CD8-positive, alpha-beta memory T cell (primary cell): ENCODE measurements at regions not wholly inside any gene's neighbourhood (a gene's known extent, or its start where the extent isn't known, plus 50 kb on each side); places are given as distances from the start of the nearest gene placed in this dataset.
"Not testable (repeated sequence)": the region's sequence is repeated elsewhere in the genome, so short reads cannot be mapped to it uniquely, and the experiment has no call there.

Experiments used
- CTCF ChIA-PET: fragments of 350-600 bp; sonication (Branson Sonifier 250); formaldehyde crosslinking; loops from one replicate; lab custom pipeline; 2021; ENCODE audit warnings: antibody characterized with exemption; lab: Charles Lee
- POLR2A ChIA-PET: fragments of 350-600 bp; sonication (Branson Sonifier 250); formaldehyde crosslinking; loops from one replicate; lab custom pipeline; 2021; ENCODE audit warnings: antibody characterized with exemption; lab: Charles Lee
- DNase-seq, 5 donors: peaks; one replicate each; pipeline versions ENCODE4 v3.0.0 to v3.0.0-alpha.2; 2020 to 2022; ENCODE audit warnings: mixed read lengths in 1 of 5
- H3K27ac ChIP-seq: one replicate; pipeline ENCODE4 v1.7.0; 2013; ENCODE audit warnings: low read depth, mild to moderate bottlenecking, low read length, moderate library complexity
- H3K27me3 ChIP-seq: 2 replicates; pipeline ENCODE4 v1.7.0; 2013; ENCODE audit warnings: low read length, mild to moderate bottlenecking; ENCODE audit not compliant: insufficient read depth, poor library complexity, severe bottlenecking
- H3K36me3 ChIP-seq: 2 replicates; pipeline ENCODE4 v1.7.0; 2013; ENCODE audit warnings: mild to moderate bottlenecking, low read length, moderate library complexity; ENCODE audit not compliant: insufficient read depth
- H3K4me1 ChIP-seq: 2 replicates; pipeline ENCODE4 v1.7.0; 2013; ENCODE audit warnings: mild to moderate bottlenecking, low read length, moderate library complexity; ENCODE audit not compliant: insufficient read depth
- H3K4me3 ChIP-seq: 2 replicates; pipeline ENCODE4 v1.7.0; 2013; ENCODE audit warnings: mild to moderate bottlenecking, low read length
- H3K9me3 ChIP-seq: 2 replicates; pipeline ENCODE4 v1.7.0; 2013; ENCODE audit warnings: mild to moderate bottlenecking, low read length
- H3K27ac Mint-ChIP-seq, 8 donors: one replicate each; pipeline ENCODE4 v1.8.0; 2020 to 2021; ENCODE audit warnings: mixed read lengths in 8 of 8, mild to moderate bottlenecking in 6 of 8, inconsistent platforms in 3 of 8, moderate library complexity in 3 of 8
- H3K27me3 Mint-ChIP-seq, 2 donors: one replicate each; pipeline ENCODE4 v1.8.0; 2020 to 2021; ENCODE audit warnings: mixed read lengths in 2 of 2, mild to moderate bottlenecking in 1 of 2, moderate library complexity in 1 of 2
- H3K36me3 Mint-ChIP-seq, 3 donors: one replicate each; pipeline ENCODE4 v1.8.0; 2020 to 2021; ENCODE audit warnings: mixed read lengths in 3 of 3, inconsistent platforms in 1 of 3, mild to moderate bottlenecking in 1 of 3
- H3K4me1 Mint-ChIP-seq, 3 donors: one replicate each; pipeline ENCODE4 v1.8.0; 2020 to 2021; ENCODE audit warnings: mixed read lengths in 3 of 3, inconsistent platforms in 1 of 3, mild to moderate bottlenecking in 1 of 3
- H3K4me3 Mint-ChIP-seq, 7 donors: one replicate each; pipeline ENCODE4 v1.8.0; 2020 to 2021; ENCODE audit warnings: mixed read lengths in 7 of 7, mild to moderate bottlenecking in 6 of 7, moderate library complexity in 4 of 7, inconsistent platforms in 2 of 7
- H3K9me3 Mint-ChIP-seq, 5 donors: one replicate each; pipeline ENCODE4 v1.8.0; 2020 to 2022; ENCODE audit warnings: mixed read lengths in 5 of 5, mild to moderate bottlenecking in 3 of 5, moderate library complexity in 2 of 5, inconsistent platforms in 1 of 5

DNA sequence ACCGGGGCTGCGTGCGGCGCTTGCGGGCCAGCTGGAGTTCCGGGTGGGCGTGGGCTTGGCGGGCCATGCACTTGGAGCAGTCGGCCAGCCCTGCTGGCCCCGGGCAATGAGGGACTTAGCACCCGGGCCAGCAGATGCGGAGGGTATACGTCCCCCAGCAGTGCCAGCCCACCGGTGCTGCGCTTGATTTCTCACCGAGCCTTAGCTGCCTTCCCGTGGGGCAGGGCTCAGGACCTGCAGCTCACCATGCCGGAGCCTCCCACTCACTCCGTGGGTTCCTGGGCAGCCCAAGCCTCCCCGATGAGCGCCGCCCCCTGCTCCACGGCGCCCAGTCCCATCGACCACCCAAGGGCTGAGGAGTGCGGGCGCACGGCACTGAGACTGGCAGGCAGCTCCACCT is 51.4 kb upstream of the INPP4B start:
- DNase-seq, H3K27me3 Mint-ChIP-seq, CTCF ChIA-PET, H3K4me3 Mint-ChIP-seq, H3K9me3 ChIP-seq, H3K27me3 ChIP-seq, H3K36me3 Mint-ChIP-seq, H3K27ac Mint-ChIP-seq, H3K4me1 Mint-ChIP-seq, H3K36me3 ChIP-seq, H3K4me3 ChIP-seq, POLR2A ChIA-PET, H3K27ac ChIP-seq, H3K4me1 ChIP-seq: not testable (repeated sequence)
- H3K9me3 Mint-ChIP-seq: peaks cover 1 to 13% (median 6%) of the 10 kb centered on the region in 5 donors

DNA sequence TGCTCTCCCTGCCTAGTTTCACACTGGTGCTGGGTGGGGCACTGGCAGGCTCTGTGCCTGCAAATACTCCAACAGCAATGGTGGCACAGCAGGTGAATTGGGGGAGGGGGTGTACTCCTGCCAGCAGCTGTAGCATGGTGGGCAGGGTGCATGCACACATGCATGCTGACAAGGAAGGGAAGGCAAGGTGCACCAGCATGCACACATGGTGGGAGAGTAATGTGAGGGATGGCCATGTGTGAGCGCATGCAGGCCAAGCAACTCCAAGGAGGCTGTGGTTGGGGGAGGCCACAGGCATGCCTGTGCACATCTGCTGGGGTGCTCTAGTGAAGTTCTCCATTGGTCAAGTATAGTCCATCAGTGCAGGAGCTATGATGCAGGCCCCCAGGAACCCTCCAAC is 54.5 kb upstream of the INPP4B start:
- CTCF ChIA-PET: no interaction called here

DNA sequence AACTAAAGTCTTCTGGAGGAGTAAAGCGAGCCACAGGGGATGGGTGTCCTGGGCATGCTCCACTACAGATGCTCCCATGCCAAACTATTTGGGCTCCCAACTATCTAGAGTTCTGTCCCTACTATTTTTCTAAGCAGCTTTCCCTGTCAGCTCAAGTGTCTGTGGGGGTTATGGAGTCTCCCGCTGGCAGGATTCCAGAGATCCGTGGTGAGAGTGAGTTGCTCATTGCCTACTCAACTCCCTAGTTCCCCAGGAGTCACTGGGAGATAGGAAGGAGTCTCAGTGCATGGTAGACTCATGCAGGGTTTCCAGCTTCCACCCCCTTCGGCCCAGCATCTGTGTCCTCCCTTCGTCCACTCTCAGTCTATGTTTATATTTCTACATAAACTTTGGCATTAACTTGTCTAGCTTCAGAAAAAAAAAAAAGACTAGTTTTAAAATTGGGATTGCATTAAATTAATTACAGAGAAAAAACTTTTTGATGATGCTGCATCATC is 55.1 kb upstream of the INPP4B start:
- Mint-ChIP-seq H3K9me3 (peaks cover 0 to 14% (median 2%) of the 10 kb centered on the region in 5 donors), H3K4me3 (no peak overlapping the region), H3K4me1 (no peaks in the 10 kb centered on the region), H3K27me3 (peaks cover 6 to 15% of the 10 kb centered on the region in 2 donors), H3K36me3 (no peaks in the 10 kb centered on the region), H3K27ac (no peak overlapping the region)
- POLR2A ChIA-PET: no interaction called here
- DNase-seq: no peak
- Histone ChIP-seq H3K27me3 (no peaks in the 10 kb centered on the region), H3K27ac (no peak overlapping the region), H3K9me3 (no peaks in the 10 kb centered on the region), H3K4me3 (no peak overlapping the region), H3K4me1 (no peaks in the 10 kb centered on the region), H3K36me3 (no peaks in the 10 kb centered on the region)
- CTCF ChIA-PET: no interaction called here

More for the DNA sequence above, 54.5 kb upstream of the INPP4B start:
- no peaks in the 10 kb centered on the region for H3K4me1 Mint-ChIP-seq
- Histone ChIP-seq H3K36me3 (no peaks in the 10 kb centered on the region), H3K4me3 (no peak overlapping the region), H3K9me3 (no peaks in the 10 kb centered on the region), H3K4me1 (no peaks in the 10 kb centered on the region), H3K27ac (no peak overlapping the region), H3K27me3 (no peaks in the 10 kb centered on the region)
- H3K9me3 Mint-ChIP-seq: peaks cover 0 to 9% (median 2%) of the 10 kb centered on the region in 5 donors
- no peak for DNase-seq
- H3K27me3 Mint-ChIP-seq: peaks cover 4 to 9% of the 10 kb centered on the region in 2 donors
- POLR2A ChIA-PET: no interaction called here
- peak overlapping the region in 1 of 8 donors; percentile 12 for H3K27ac Mint-ChIP-seq
- H3K4me3 Mint-ChIP-seq: no peak overlapping the region
- H3K36me3 Mint-ChIP-seq: no peaks in the 10 kb centered on the region

- CTCF ChIA-PET, POLR2A ChIA-PET, H3K4me3 Mint-ChIP-seq: not testable (repeated sequence)
Observed at GRCh38 chr4:142903617-142904016, 57.5 kb upstream of the INPP4B start.

GRCh38 chr4:142909908-142910307 is 63.8 kb upstream of the INPP4B start:
- Histone ChIP-seq H3K27me3 (no peaks in the 10 kb centered on the region), H3K36me3 (no peaks in the 10 kb centered on the region), H3K4me1 (no peaks in the 10 kb centered on the region), H3K9me3 (no peaks in the 10 kb centered on the region), H3K27ac (no peak overlapping the region), H3K4me3 (no peak overlapping the region)
- no peaks in the 10 kb centered on the region for H3K36me3 Mint-ChIP-seq
- POLR2A ChIA-PET: no interaction called here
- no peak overlapping the region for H3K4me3 Mint-ChIP-seq
- peaks cover 0 to 14% (median 0%) of the 10 kb centered on the region in 5 donors for H3K9me3 Mint-ChIP-seq
- peaks cover 5 to 32% of the 10 kb centered on the region in 2 donors for H3K27me3 Mint-ChIP-seq
- no peak for DNase-seq
- no peak overlapping the region for H3K27ac Mint-ChIP-seq
- no peaks in the 10 kb centered on the region for H3K4me1 Mint-ChIP-seq
- CTCF ChIA-PET: no interaction called here

More at GRCh38 chr4:142903617-142904016, 57.5 kb upstream of the INPP4B start:
- DNase-seq, H3K4me1 ChIP-seq, H3K36me3 Mint-ChIP-seq, H3K4me3 ChIP-seq, H3K27ac Mint-ChIP-seq, H3K4me1 Mint-ChIP-seq, H3K36me3 ChIP-seq, H3K9me3 ChIP-seq, H3K27ac ChIP-seq, H3K27me3 ChIP-seq: not testable (repeated sequence)
- Mint-ChIP-seq H3K27me3 (peaks cover 7 to 19% of the 10 kb centered on the region in 2 donors), H3K9me3 (peaks cover 0 to 16% (median 2%) of the 10 kb centered on the region in 5 donors)

- no peaks in the 10 kb centered on the region for H3K4me1 Mint-ChIP-seq
- no peaks in the 10 kb centered on the region for H3K36me3 ChIP-seq
- CTCF ChIA-PET: no interaction called here
- H3K27ac ChIP-seq: no peak overlapping the region
- H3K9me3 Mint-ChIP-seq: peaks cover 0 to 3% (median 0%) of the 10 kb centered on the region in 5 donors
- H3K9me3 ChIP-seq: no peaks in the 10 kb centered on the region
- POLR2A ChIA-PET: no interaction called here
- no peaks in the 10 kb centered on the region for H3K4me1 ChIP-seq
- no peaks in the 10 kb centered on the region for H3K36me3 Mint-ChIP-seq
- no peak overlapping the region for H3K4me3 Mint-ChIP-seq
- H3K27ac Mint-ChIP-seq: no peak overlapping the region
- no peak for DNase-seq
- H3K27me3 ChIP-seq: no peaks in the 10 kb centered on the region
- H3K4me3 ChIP-seq: no peak overlapping the region
- peaks cover 1 to 17% of the 10 kb centered on the region in 2 donors for H3K27me3 Mint-ChIP-seq
Observed at GRCh38 chr4:142913034-142913433, 66.9 kb upstream of the INPP4B start.

- Mint-ChIP-seq H3K4me3 (no peak overlapping the region), H3K36me3 (no peaks in the 10 kb centered on the region), H3K27ac (peak overlapping the region in 1 of 8 donors; percentile 43), H3K4me1 (no peaks in the 10 kb centered on the region), H3K27me3 (peaks cover 1 to 17% of the 10 kb centered on the region in 2 donors), H3K9me3 (peaks cover 0 to 3% (median 0%) of the 10 kb centered on the region in 5 donors)
- Histone ChIP-seq H3K36me3 (no peaks in the 10 kb centered on the region), H3K9me3 (no peaks in the 10 kb centered on the region), H3K4me1 (no peaks in the 10 kb centered on the region), H3K27me3 (no peaks in the 10 kb centered on the region), H3K4me3 (no peak overlapping the region), H3K27ac (no peak overlapping the region)
- no peak for DNase-seq
- ChIA-PET CTCF (no interaction called here), POLR2A (no interaction called here)
Observed at GRCh38 chr4:142913461-142914030, 67.4 kb upstream of the INPP4B start.

DNA sequence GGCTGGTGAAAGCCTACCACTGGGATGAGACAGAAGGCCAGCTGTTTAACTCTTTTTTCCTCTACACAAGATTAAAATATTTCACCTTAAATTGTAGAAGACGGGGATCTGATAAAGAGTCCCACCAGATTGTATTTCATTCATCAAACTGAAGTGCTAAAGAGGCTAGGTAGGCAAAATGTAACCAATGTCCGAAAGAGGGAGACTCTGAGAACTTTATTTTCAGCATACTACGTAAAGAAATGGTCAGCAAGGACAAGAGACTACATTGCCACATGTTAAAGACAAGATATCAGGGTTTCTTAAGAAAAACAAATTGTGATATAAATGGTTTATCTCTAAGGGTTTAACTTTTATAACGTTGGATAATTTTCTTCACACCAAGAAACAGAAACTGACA is 71.6 kb upstream of the INPP4B start:
- no peaks in the 10 kb centered on the region for H3K4me1 ChIP-seq
- no peaks in the 10 kb centered on the region for H3K4me1 Mint-ChIP-seq
- H3K4me3 Mint-ChIP-seq: no peak overlapping the region
- no peaks in the 10 kb centered on the region for H3K9me3 ChIP-seq
- H3K36me3 ChIP-seq: no peaks in the 10 kb centered on the region
- DNase-seq: no peak
- H3K4me3 ChIP-seq: no peak overlapping the region
- CTCF ChIA-PET: no interaction called here
- no peaks in the 10 kb centered on the region for H3K27me3 ChIP-seq
- H3K27ac ChIP-seq: no peak overlapping the region
- POLR2A ChIA-PET: no interaction called here
- H3K27me3 Mint-ChIP-seq: peaks cover 0 to 12% of the 10 kb centered on the region in 2 donors
- H3K36me3 Mint-ChIP-seq: no peaks in the 10 kb centered on the region
- H3K9me3 Mint-ChIP-seq: peaks cover 0 to 3% (median 0%) of the 10 kb centered on the region in 5 donors
- no peak overlapping the region for H3K27ac Mint-ChIP-seq
